NT2/D1 (cell line): ENCODE measurements at regions not wholly inside any gene's neighbourhood (a gene's known extent, or its start where the extent isn't known, plus 50 kb on each side); places are given as distances from the start of the nearest gene placed in this dataset.

Experiments used
- SUZ12 ChIP-seq: IDR thresholded peaks from 2 replicates; pipeline ENCODE4 v1.6.1; 2011; ENCODE audit not compliant: insufficient read length, insufficient read depth; ENCODE audit errors: extremely low read depth
- ZNF274 ChIP-seq: IDR thresholded peaks from 2 replicates; pipeline ENCODE4 v1.6.1; 2011; ENCODE audit warnings: mild to moderate bottlenecking, low read depth, low read length

DNA sequence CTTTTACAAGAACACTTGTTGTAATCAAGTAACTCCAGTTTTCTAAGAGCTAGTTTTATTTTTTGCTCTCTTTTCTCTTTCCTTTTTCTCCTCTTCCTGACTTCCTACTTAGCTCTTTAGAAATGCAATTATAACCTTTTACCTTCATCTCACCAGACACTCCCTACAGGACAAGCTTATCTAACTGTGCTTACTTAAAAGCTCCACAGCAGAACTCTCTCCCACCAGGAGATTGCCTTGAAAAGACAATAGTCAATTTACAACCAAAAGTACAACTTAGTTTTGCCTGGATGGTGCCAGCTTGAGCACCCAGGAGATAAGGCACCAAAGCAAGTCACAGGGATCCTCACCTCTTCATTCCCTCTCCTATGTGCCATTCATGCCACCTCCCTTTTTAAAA is 573.8 kb upstream of the LMCD1 start:
- TF ChIP-seq ZNF274, result no peak
- TF ChIP-seq SUZ12, result no peak
